ENCODE measurements at regions not wholly inside any gene's neighbourhood (a gene's known extent, or its start where the extent isn't known, plus 50 kb on each side); places are given as distances from the start of the nearest gene placed in this dataset.

DNA sequence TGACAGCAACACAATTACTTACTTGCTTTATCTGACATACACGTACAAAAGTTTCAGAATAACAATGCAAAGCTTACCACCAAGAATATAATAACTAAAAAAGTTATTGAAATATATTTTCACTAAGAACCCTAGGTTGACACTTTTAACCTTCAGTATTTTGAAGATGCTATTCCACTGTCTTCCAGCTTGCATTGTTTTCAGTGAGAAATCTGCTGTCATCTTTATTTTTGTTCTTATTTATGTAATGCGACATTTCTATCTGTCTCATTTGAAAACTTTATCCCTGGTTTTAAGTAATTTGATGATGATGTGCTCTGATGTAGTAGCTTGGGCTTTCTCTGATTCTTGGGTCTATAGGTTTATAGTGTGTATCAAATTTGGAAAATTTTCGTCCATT is 165.0 kb upstream of the SMIM21 start:
- H3K4me3 Mint-ChIP-seq (ENCODE audit: unreplicated experiment), result no peak overlapping the region
- H3K27me3 Mint-ChIP-seq (ENCODE audit: low read depth), result no peaks in the 10 kb centered on the region
- H3K27ac Mint-ChIP-seq (ENCODE audit: unreplicated experiment), result no peak overlapping the region
- peaks cover 44% of the 10 kb centered on the region for H3K9me3 Mint-ChIP-seq (ENCODE audit: low read depth)
- TF ChIP-seq, protein P1, sequence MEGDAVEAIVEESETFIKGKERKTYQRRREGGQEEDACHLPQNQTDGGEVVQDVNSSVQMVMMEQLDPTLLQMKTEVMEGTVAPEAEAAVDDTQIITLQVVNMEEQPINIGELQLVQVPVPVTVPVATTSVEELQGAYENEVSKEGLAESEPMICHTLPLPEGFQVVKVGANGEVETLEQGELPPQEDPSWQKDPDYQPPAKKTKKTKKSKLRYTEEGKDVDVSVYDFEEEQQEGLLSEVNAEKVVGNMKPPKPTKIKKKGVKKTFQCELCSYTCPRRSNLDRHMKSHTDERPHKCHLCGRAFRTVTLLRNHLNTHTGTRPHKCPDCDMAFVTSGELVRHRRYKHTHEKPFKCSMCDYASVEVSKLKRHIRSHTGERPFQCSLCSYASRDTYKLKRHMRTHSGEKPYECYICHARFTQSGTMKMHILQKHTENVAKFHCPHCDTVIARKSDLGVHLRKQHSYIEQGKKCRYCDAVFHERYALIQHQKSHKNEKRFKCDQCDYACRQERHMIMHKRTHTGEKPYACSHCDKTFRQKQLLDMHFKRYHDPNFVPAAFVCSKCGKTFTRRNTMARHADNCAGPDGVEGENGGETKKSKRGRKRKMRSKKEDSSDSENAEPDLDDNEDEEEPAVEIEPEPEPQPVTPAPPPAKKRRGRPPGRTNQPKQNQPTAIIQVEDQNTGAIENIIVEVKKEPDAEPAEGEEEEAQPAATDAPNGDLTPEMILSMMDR (IDR thresholded peaks at IDR 0.05), result no peak
- H3K4me1 Mint-ChIP-seq (ENCODE audit: low read depth), result no peaks in the 10 kb centered on the region
- H3K36me3 Mint-ChIP-seq (ENCODE audit: low read depth), result peaks cover 3% of the 10 kb centered on the region
- DNase-seq (ENCODE audit: low spot score), result no peak

DNA sequence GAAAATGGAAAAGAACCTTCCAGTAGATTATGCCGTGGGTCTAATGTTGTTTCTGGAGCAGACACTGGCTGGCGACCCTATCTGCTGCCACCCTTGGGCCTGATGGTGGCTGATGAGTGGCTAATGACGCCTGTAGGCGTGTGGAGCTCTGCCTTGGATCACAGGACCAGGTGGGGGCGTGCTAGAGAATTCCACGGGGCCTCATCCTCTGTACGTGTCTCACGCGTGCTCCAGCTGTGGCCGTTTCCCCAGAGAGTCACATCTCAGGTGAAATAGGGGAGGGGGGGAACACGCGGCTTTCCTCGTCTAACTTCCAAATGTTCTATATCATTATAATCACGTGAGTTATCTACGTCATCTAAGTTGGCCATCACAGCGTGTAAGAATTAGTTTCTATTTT is 160.9 kb upstream of the SMIM21 start:
- Mint-ChIP-seq H3K27me3 (ENCODE audit: low read depth) (no peaks in the 10 kb centered on the region), H3K4me3 (ENCODE audit: unreplicated experiment) (no peak overlapping the region), H3K4me1 (ENCODE audit: low read depth) (no peaks in the 10 kb centered on the region), H3K36me3 (ENCODE audit: low read depth) (peaks cover 2% of the 10 kb centered on the region), H3K9me3 (ENCODE audit: low read depth) (peaks cover 31% of the 10 kb centered on the region), H3K27ac (ENCODE audit: unreplicated experiment) (no peak overlapping the region)
- TF ChIP-seq, protein P1 (IDR thresholded peaks at IDR 0.05), result no peak
- no peak for DNase-seq (ENCODE audit: low spot score)

DNA sequence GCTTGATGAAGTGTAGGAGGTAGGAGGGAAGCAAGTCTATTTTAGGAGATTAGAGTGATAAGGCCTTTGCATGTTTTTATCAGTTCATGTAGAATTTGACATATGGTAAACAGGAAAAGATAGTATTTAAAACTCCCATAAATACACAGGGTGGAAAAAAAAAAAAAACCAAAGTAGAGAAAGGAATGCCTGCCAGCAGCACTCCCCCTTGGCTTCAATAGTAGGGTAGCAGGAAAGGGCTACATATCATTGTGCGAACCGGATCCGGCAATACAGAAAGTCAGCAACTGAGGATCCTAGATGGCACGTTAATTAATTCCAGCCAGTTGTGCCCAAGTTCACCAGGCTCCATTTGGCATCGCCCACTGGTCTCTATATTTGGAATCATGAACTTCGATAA is 159.6 kb upstream of the SMIM21 start:
- TF ChIP-seq, protein P1 (IDR thresholded peaks at IDR 0.05), result no peak
- DNase-seq (ENCODE audit: low spot score), result no peak
- peaks cover 20% of the 10 kb centered on the region for H3K9me3 Mint-ChIP-seq (ENCODE audit: low read depth)
- H3K27me3 Mint-ChIP-seq (ENCODE audit: low read depth), result no peaks in the 10 kb centered on the region
- H3K4me3 Mint-ChIP-seq (ENCODE audit: unreplicated experiment), result no peak overlapping the region
- H3K4me1 Mint-ChIP-seq (ENCODE audit: low read depth), result peaks cover 7% of the 10 kb centered on the region
- no peaks in the 10 kb centered on the region for H3K36me3 Mint-ChIP-seq (ENCODE audit: low read depth)
- no peak overlapping the region for H3K27ac Mint-ChIP-seq (ENCODE audit: unreplicated experiment)

DNA sequence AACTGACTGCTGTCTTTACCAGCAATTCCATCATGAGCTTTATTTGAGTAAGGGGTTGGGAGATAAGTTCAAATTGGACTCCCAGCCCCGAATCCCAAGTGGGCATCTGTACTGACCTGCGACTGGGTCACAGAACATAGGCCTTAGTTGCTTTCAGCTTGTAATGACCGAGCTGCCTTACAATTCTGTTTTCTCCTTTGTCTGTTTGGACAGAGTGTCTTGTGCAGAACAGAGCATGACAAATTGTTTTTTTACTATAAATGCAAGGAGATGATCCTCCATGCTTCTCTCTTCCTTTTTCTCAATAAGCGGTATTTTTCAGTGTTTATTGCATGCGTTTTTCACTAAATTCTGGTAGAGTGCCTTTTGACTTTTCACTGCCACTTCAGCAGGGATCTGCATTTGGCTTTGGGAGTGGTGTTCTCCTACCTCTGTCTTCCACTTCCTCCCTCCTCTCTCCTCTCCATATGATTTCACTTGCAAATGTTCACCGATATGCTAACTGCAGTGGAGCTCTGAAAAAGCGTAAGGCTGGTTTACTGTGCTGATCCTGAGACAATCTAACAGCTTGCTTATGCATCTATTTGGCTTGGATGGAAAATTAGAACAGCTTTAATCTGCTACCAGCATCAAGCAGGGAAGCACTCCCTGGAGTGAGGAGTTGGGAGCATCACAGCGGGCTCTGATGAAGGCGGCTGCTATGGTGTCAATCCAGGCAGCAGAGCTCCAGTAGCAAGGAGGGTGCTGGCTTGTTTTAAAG is 158.8 kb upstream of the SMIM21 start:
- Mint-ChIP-seq H3K4me3 (ENCODE audit: unreplicated experiment) (no peak overlapping the region), H3K9me3 (ENCODE audit: low read depth) (peaks cover 12% of the 10 kb centered on the region), H3K4me1 (ENCODE audit: low read depth) (peaks cover 13% of the 10 kb centered on the region), H3K27ac (ENCODE audit: unreplicated experiment) (no peak overlapping the region), H3K27me3 (ENCODE audit: low read depth) (no peaks in the 10 kb centered on the region), H3K36me3 (ENCODE audit: low read depth) (no peaks in the 10 kb centered on the region)
- no peak for DNase-seq (ENCODE audit: low spot score)
- TF ChIP-seq, protein P1 (IDR thresholded peaks at IDR 0.05), result no peak

DNA sequence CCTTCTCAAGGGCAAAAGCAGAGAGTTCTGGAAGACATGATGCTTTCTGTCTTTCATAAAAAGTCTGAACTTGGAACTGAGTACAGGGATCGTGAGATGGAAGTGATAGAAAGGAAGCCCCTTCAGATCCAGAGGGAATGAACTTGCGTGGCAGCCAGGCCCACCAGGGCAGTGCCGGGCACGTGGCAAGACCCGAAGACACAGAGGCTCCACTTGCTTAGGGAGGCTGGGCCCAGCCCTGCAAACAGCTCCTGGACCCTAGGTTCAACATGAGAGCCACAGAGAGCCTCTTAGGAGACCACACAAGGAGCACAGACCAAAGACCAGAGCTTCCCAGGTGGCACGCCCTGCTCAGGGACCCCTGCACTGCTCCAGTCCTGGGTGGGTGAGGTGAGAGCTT is 155.4 kb upstream of the SMIM21 start:
- Mint-ChIP-seq H3K27me3 (ENCODE audit: low read depth) (no peaks in the 10 kb centered on the region), H3K4me1 (ENCODE audit: low read depth) (peaks cover 14% of the 10 kb centered on the region), H3K27ac (ENCODE audit: unreplicated experiment) (no peak overlapping the region), H3K4me3 (ENCODE audit: unreplicated experiment) (no peak overlapping the region), H3K9me3 (ENCODE audit: low read depth) (no peaks in the 10 kb centered on the region), H3K36me3 (ENCODE audit: low read depth) (no peaks in the 10 kb centered on the region)
- TF ChIP-seq, protein P1 (IDR thresholded peaks at IDR 0.05), result no peak
- DNase-seq (ENCODE audit: low spot score), result no peak
